H7 (cell line): ENCODE measurements at regions not wholly inside any gene's neighbourhood (a gene's known extent, or its start where the extent isn't known, plus 50 kb on each side); places are given as distances from the start of the nearest gene placed in this dataset.

Source experiments
- DNase-seq: peaks from one replicate; pipeline ENCODE4 v3.0.0; 2012
- H3K27me3 ChIP-seq: 2 replicates; pipeline ENCODE4 v1.6.0; 2011; ENCODE audit warnings: mild to moderate bottlenecking, low read length; ENCODE audit not compliant: control insufficient read depth, insufficient read depth
- H3K36me3 ChIP-seq: replicated peaks from 2 replicates; pipeline ENCODE4 v1.5.1; 2011; ENCODE audit warnings: low read length; ENCODE audit not compliant: control insufficient read depth, insufficient read depth
- H3K4me3 ChIP-seq: 2 replicates; pipeline ENCODE4 v1.5.1; 2011; ENCODE audit warnings: low read depth, mild to moderate bottlenecking, control low read depth, low read length, moderate library complexity; ENCODE audit not compliant: insufficient read depth

DNA sequence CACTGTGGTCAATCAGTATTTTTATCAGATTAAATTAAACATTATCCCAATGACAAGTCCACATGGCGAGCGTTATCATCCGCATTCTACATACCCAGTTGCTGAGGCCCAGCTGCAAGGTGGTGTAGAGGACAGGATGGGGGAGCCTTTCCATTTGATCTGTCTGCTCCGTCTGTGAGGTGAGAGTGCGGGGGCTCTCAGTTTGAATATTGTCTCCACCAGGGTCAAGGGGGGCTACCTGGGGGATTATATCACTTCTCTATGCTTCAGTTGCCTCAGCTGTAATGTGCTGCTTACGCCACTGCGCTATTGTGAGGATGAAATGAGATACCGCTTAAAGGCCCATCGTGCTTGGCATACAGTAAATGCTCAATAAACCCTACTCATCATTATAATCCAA, 1106.0 kb downstream of the BCL11B start:
- Histone ChIP-seq H3K4me3 (no peak overlapping the region), H3K27me3 (no peaks in the 10 kb centered on the region), H3K36me3 (no peaks in the 10 kb centered on the region)
- DNase-seq: no peak

DNA sequence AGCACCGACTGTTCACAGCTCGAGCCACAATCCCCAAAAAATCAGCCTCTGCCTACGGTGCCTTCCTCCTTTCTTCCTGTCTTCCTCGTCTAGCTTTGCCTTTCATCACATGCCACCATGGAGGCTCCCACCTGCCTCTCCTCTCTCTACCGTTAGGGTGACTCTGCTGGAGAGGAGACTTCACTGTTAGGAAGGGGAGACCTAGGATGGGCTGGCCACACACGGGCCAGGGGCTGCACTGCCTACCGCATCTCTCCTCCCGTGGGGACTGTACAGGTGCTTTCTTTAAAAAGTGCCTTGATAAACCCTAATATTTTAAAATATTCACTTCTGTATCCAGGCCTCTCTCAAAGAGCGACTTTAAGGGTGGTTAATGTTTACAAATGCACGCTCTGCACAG, 1104.7 kb downstream of the BCL11B start:
- H3K27me3 ChIP-seq: no peaks in the 10 kb centered on the region
- DNase-seq: no peak
- no peak overlapping the region for H3K4me3 ChIP-seq
- no peaks in the 10 kb centered on the region for H3K36me3 ChIP-seq

DNA sequence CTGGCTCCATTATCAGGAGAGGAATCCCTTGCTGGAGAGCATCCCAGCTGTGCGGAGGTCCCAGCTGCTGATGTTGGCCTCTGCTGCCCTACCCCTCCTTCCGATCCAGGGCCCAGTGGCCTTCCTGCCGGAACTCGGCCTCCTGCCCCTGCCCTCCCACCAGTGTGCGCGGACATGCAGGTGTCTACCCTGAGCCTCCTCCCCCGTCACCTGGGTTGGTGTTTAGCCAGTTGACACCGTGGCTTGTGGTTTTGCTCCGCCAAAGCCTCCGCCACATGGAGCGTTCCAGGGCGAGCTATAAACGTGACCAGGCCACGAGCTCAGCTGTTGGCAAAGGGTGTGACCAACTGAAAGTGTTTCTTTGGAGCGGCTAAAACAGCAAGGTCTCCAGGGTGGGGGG, 1104.3 kb downstream of the BCL11B start:
- DNase-seq: no peak
- Histone ChIP-seq H3K36me3 (no peaks in the 10 kb centered on the region), H3K4me3 (no peak overlapping the region), H3K27me3 (no peaks in the 10 kb centered on the region)

DNA sequence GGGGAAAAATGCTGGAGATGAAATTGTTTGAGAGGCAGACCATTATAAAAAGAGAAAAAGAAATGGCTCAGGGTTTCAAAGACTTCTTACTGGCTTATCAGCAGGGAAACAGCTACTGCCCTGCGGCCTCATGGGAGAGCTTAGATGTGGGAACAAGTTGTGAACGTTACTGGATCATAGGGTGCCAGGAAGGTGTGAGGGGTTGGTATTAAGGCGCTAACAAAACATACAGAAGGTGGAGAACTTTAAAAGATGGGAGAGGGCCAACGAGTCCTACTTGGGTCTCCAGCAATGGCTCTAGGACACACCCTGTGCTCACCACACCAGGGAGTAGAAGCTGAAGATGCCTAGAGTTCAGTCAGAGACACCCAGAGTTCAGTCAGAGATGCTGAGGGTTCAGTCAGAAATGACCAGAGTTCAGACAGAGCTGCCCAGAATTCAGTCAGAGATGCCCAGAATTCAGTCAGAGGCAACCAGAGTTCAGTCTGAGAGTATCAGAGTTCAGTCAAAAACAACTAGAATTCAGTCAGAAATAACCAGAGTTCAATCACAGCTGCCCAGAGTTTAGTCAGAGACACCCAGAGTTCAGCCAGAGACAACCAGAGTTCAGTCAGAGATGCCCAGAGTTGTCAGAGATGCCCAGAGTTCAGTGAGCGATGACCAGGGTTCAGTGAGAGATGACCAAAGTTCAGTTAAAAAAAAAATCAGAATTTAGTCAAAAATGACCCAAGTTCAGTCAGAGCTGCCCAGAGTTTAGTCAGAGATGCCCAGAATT, 1103.6 kb downstream of the BCL11B start:
- Histone ChIP-seq H3K36me3 (no peaks in the 10 kb centered on the region), H3K27me3 (no peaks in the 10 kb centered on the region), H3K4me3 (no peak overlapping the region)
- DNase-seq: no peak

DNA sequence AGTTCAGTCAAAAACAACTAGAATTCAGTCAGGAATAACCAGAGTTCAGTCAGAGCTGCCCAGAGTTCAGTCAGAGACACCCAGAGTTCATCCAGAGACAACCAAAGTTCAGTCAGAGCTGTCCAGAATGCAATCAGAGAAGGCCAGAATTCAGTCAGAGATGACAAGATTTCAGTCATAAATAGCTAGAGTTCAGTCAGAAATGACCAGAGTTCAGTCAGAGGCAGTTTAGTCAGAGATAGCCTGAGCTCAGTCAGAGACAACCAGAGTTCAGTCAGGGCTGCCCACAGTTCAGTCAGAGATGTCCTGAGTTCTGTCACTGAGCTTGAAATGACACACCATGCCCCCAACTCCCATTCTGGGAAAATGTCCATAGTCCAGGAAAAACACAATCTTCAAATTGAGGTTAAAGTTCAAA, 1102.8 kb downstream of the BCL11B start:
- no peak for DNase-seq

DNA sequence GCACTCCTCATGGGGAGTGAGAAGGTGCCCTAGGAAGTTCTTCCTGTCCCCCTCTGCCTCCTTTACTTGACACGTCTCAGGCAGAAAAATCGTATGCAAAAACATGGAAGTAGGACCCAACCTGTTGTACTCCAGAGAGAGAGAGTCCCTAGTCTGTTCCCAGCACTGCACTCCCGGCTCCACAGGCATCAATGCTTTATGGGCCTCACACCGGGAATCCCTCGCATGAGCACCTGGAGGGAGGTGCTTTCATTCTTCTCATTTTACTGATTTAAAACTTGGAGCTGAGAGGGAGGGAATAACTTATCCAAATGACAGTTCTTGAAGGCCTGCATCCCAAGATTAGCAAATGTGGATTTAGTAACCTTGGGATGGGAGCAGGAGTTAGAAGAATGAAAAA, 1101.4 kb downstream of the BCL11B start:
- Histone ChIP-seq H3K36me3 (no peaks in the 10 kb centered on the region), H3K27me3 (no peaks in the 10 kb centered on the region), H3K4me3 (no peak overlapping the region)
- peak; percentile 30 for DNase-seq

More for the DNA sequence above, 1102.8 kb downstream of the BCL11B start:
- Histone ChIP-seq H3K36me3 (no peaks in the 10 kb centered on the region), H3K27me3 (no peaks in the 10 kb centered on the region), H3K4me3 (no peak overlapping the region)

DNA sequence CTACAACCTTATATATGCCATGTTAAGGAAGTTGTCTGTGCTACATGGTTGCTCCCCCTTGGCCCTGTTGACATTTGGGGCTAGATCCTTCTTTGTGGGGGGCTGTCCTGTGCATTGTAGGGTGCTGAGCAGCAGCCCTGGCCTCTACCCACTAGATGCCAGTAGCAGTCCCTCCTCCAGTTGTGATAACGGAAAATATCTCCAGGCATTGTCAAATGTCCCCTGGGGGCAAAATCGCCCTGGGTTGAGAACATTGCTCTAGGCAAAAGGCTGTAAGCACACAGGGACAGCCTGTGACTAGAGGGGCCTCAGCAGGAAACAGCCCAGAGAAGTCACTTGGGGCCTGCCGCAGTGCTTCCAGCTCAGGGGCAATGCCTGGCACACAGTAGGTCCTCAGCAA, 1100.3 kb downstream of the BCL11B start:
- H3K36me3 ChIP-seq: no peaks in the 10 kb centered on the region
- no peak for DNase-seq
- no peaks in the 10 kb centered on the region for H3K27me3 ChIP-seq
- H3K4me3 ChIP-seq: no peak overlapping the region

DNA sequence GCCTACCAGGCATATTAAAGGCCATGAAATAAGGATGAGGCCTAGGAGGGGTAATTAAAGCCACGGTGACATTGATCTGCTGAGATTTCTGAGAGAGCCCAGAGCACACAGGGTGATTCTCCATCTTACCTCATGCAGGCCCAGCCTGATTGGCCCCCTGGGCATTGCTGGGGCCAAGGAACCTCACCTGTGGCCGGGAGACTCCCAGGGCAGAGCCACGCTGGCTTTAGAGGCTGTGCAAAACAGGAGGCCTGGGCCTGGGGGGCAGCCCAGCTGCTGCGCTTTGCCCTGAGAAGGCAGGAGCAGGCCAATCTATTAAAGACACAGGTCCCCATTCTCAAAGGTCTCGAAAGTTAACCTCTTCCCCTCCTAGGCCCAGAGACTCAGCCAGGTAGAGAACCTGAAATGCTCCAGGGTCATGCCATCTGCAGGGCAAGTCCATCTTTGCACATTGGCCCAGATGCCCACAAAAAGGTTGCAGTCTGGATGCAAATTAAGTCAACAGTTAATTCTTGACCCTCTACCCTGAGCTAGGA, 1099.7 kb downstream of the BCL11B start:
- no peaks in the 10 kb centered on the region for H3K27me3 ChIP-seq
- H3K4me3 ChIP-seq: no peak overlapping the region
- DNase-seq: no peak
- no peaks in the 10 kb centered on the region for H3K36me3 ChIP-seq

DNA sequence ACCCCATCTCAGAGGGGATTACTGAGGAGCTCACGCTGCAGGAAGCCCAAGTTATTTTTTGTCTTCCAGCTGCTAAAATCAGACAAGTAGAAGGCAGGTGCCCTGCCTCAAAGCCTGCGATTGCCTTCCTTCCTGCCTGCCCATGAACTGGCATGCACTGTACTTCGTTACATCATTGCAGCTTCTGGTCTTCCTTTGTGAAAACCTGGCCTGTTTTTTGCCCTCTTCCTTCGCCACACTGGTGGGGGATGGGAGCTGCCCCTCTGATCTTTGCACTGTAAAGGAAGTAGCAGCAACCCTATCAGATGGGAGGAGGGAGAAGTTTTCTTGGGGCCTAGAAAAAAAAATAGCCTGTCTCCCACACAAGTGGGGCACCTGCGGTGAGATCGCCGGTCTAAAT, 1098.7 kb downstream of the BCL11B start:
- DNase-seq: peak; percentile 31
- Histone ChIP-seq H3K27me3 (no peaks in the 10 kb centered on the region), H3K4me3 (no peak overlapping the region), H3K36me3 (no peaks in the 10 kb centered on the region)

DNA sequence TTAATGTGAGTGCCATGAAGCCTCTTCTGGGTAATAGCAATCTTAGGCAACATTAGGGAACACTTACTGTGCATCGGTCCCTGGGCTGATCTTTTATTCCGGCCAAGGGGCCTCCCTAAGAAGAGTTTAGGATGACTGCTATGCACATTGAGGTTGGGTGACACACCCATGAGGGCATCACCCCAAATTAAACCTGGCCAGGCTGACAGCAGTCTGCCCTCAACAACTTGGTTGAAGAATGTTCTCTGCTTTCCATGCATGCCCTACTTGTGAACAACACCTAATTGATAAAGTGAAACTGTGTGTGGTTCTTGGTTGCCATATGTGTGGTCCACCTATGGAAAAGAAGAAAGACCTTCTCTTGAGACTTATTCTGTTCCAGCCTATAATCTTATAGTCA, 1098.0 kb downstream of the BCL11B start:
- DNase-seq: no peak
- H3K36me3 ChIP-seq: no peaks in the 10 kb centered on the region
- H3K4me3 ChIP-seq: no peak overlapping the region
- H3K27me3 ChIP-seq: no peaks in the 10 kb centered on the region

DNA sequence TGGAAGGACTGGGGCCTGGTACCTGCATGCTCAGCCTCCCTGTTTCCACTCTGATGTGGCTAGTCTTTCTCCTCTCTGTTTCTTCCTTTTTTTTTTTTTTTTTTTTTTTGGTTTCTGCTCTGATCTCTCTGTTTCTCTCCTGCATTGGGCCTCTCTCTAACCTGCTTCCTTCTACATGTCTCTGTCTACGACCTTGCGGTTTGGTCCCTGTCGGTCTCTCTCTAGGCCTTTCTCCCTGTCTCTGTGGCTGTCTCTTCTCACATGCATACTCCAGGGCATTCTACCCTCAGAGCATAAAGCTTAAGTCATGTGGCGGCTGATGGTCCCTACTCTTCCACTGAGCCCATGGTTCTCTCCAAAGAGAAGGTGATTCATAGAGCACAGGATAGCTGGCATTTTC, 1096.6 kb downstream of the BCL11B start:
- H3K4me3 ChIP-seq: no peak overlapping the region
- DNase-seq: no peak
- H3K27me3 ChIP-seq: no peaks in the 10 kb centered on the region
- H3K36me3 ChIP-seq: no peaks in the 10 kb centered on the region

DNA sequence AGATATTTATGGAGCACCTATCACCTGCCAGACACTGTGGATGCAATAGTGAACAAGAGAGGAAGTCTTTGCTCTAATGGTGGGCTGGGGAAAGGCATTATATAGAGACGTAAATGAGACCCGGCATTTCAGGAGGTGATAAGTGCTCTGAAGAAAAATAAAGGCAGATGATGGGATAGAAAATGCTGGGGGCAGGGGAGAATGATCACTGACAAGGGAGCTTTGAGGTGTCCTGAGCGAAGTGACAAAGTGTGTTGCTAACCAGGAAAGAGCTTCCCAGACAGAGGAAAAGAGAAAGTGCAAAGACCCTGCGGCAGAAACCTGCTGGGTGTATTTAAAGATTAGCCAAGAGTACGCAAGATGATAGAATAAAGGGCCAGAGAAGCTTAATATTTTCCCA, 1096.1 kb downstream of the BCL11B start:
- Histone ChIP-seq H3K36me3 (no peaks in the 10 kb centered on the region), H3K27me3 (no peaks in the 10 kb centered on the region), H3K4me3 (no peak overlapping the region)
- no peak for DNase-seq

DNA sequence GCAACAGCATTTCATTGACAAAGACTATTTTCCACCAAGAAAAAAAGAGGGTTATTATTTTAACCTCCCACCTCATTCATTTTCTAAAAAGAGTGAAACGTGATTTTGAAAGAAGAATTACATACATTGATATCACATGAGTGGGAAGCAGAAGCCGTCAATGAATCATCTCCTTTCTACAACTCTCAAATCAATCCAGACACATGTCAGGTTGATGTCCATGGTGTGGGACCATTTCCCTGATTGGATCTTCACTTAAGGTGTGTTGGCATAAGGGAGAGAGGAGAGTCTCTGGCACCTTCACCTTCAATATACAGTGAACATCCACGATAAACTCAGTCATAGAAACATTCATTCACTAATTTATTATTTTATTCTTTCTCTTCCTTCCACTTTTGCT, 1095.1 kb downstream of the BCL11B start:
- Histone ChIP-seq H3K27me3 (no peaks in the 10 kb centered on the region), H3K4me3 (no peak overlapping the region), H3K36me3 (no peaks in the 10 kb centered on the region)
- DNase-seq: no peak

DNA sequence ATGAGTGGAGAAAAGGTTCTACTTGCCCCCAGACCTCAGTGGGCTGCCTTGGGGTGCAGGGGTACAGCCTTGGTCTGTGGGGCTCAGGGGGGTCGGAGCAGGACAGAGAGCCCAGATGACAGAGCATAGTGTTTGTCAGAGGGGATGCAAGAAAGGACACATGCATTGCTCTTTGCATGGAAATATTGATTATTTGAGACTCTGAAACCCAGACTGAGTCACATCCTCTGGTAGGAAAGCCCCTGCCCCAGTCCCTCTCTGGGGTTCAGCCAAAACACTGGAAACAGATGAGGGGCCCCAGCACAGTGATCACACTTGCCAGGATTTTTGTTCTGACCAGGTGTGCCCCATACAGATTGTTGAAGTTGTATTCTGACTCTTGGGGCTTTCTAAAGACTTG, 1094.4 kb downstream of the BCL11B start:
- Histone ChIP-seq H3K36me3 (no peaks in the 10 kb centered on the region), H3K27me3 (no peaks in the 10 kb centered on the region), H3K4me3 (no peak overlapping the region)
- no peak for DNase-seq

DNA sequence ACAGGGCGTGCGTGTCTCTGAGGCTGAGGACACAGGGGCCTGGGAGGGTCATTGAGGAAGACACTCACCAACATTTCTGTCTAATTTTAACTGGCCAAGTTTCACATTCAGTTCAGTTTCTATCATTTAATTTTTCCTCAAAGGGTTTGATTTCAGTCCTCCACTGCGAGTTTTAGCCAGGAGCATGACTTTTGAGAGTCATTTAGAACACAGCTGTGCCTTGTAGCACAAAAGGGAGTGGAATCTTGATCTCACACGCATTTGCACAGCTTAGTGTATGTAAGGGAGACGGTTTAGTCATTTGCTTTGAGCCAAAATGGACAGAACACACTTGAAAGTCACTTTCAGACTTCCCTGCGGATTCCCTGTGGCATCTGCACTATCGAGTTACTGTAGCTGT, 1090.8 kb downstream of the BCL11B start:
- Histone ChIP-seq H3K27me3 (no peaks in the 10 kb centered on the region), H3K4me3 (no peak overlapping the region), H3K36me3 (no peaks in the 10 kb centered on the region)
- no peak for DNase-seq

DNA sequence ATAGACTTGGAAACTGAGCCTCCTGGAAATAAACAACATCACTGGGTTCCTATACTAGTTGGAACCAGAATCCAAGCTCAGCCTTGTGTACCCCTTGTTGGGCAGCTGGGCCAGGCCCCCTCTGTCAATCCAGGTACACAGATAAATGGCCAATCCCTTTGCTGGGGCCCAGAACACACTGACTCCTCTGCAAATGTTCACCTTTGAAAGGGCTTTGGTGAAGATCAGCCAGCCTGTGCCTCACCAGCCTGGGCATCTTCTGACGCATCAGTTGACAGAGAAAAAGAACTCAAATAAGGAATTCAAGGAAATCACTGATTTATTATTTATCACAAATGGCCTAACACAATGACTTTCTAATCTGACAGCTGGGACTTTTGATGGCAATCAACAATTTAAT, 1090.2 kb downstream of the BCL11B start:
- no peaks in the 10 kb centered on the region for H3K36me3 ChIP-seq
- no peak overlapping the region for H3K4me3 ChIP-seq
- no peaks in the 10 kb centered on the region for H3K27me3 ChIP-seq
- no peak for DNase-seq
